ENCODE measurements at regions not wholly inside any gene's neighbourhood (a gene's known extent, or its start where the extent isn't known, plus 50 kb on each side); places are given as distances from the start of the nearest gene placed in this dataset.

DNA sequence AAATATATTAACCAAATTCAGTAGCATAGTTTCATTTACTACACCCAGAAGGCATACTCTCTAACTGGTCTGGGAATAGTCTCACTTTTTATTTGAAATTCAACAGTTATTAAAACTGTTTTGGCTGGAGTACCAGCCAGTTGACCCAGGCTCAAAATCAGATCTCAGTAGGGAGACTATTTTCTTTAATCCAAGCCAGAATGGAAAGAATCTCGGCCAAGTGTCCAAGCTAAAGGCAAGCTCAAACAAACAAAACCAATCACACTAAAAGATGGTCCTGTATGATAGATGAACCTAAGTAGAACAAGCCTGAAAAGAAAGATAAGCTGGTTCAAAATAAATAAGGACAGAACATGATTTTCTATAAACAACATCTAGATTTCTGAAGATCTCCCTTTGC, 259.6 kb upstream of the POM121L12 start:
- CTCF ChIA-PET = no interaction called here
- no peak for TF ChIP-seq EZH2 (IDR thresholded peaks at IDR 0.05; ENCODE audit: low read depth)
- TF ChIP-seq, protein P1, sequence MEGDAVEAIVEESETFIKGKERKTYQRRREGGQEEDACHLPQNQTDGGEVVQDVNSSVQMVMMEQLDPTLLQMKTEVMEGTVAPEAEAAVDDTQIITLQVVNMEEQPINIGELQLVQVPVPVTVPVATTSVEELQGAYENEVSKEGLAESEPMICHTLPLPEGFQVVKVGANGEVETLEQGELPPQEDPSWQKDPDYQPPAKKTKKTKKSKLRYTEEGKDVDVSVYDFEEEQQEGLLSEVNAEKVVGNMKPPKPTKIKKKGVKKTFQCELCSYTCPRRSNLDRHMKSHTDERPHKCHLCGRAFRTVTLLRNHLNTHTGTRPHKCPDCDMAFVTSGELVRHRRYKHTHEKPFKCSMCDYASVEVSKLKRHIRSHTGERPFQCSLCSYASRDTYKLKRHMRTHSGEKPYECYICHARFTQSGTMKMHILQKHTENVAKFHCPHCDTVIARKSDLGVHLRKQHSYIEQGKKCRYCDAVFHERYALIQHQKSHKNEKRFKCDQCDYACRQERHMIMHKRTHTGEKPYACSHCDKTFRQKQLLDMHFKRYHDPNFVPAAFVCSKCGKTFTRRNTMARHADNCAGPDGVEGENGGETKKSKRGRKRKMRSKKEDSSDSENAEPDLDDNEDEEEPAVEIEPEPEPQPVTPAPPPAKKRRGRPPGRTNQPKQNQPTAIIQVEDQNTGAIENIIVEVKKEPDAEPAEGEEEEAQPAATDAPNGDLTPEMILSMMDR (conservative IDR thresholded peaks at IDR 0.05) = no peak
- intact Hi-C loops (cut with micrococcal nuclease; ENCODE audit: unreplicated experiment) = no loop called here
- Histone ChIP-seq H2AFZ (no peak overlapping the region), H3K9me3 (ENCODE audit: insufficient read depth, low read depth) (no peaks in the 10 kb centered on the region; the same call in 1 of the 2 replicates), H3K9me2 (ENCODE audit: insufficient read depth) (no peaks in the 10 kb centered on the region), H3K36me3 (ENCODE audit: low read depth) (no peaks in the 10 kb centered on the region), H3K27me3 (ENCODE audit: insufficient read depth, low read depth) (no peaks in the 10 kb centered on the region), H3K4me2 (no peak overlapping the region), H3K4me3 (no peak overlapping the region), H3F3A (ENCODE audit: insufficient read depth, low read depth) (no peaks in the 10 kb centered on the region), H3K27ac (no peak overlapping the region), H4K20me1 (ENCODE audit: insufficient read depth) (no peaks in the 10 kb centered on the region), H3K4me1 (replicated peaks; ENCODE audit: insufficient read depth) (no peaks in the 10 kb centered on the region), H3K79me2 (ENCODE audit: low read depth) (no peaks in the 10 kb centered on the region)
- no TSS peak for BruUV-seq (replicated peaks)
- DNase-seq = no peak
- POLR2A ChIA-PET (ENCODE audit: unreplicated experiment) = no interaction called here

DNA sequence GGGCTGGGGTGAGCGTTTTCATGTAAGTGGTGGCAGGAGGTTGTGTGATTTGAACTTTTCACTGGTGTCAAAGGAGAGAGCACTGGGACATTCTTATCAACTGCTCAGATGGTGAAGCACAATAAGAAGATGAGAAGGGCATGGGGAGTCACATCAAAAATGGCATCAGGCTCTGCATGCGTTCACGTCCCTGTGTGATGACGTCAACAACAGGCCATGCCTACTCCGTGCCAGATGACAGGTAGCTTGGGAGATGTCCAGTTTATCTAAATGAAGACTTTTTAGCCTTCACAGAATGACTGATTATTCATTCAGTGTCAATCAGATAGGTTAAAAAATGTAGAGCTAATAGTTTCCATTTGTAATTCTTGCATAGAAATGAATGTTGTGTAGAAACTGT, 264.3 kb upstream of the POM121L12 start:
- TF ChIP-seq EZH2 (IDR thresholded peaks at IDR 0.05; ENCODE audit: low read depth) = no peak
- TF ChIP-seq, protein P1 (conservative IDR thresholded peaks at IDR 0.05) = no peak

DNA sequence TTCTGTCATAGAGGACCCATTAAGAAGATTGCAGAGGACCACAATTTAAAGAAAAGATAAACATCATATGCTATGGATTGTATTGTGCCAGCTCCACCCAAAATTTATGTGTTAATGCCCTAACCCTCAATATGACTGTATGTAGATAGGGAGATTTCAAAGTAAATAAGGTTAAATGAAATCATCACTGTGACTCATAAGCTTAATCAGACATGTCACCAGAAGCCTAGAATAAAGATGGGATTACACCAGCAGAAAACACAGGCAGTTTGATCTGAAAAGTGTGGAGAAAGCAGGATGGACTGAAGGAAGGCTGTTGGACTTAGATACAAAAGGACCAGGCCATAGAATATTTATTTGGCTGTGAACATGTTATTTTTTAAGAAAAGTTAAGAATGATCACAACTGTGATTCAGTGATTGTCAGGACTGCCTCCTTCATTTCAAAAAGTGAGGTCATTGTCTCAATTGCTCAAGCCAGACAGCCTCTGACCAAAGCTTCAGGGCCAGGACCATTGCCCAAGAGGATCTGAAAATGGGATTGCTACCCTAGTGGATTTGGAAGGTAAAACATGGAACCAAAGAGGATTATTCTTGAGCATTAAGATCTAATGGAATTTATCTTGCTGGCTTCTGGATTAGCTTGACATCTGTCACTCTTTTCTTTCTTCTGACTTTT, 270.8 kb upstream of the POM121L12 start:
- intact Hi-C loops (cut with micrococcal nuclease; ENCODE audit: unreplicated experiment) = no loop called here
- no peak overlapping the region for H3K4me2 ChIP-seq
- no peak overlapping the region for H3K4me3 ChIP-seq
- TF ChIP-seq, protein P1 (conservative IDR thresholded peaks at IDR 0.05) = no peak
- no peak for TF ChIP-seq EZH2 (IDR thresholded peaks at IDR 0.05; ENCODE audit: low read depth)
- peaks cover 5% of the 10 kb centered on the region; the same call in 1 of the 2 replicates for H4K20me1 ChIP-seq (ENCODE audit: insufficient read depth)
- no peak overlapping the region for H3K27ac ChIP-seq
- H2AFZ ChIP-seq = no peak overlapping the region
- no peaks in the 10 kb centered on the region for H3K36me3 ChIP-seq (ENCODE audit: low read depth)
- H3K9me2 ChIP-seq (ENCODE audit: insufficient read depth) = no peaks in the 10 kb centered on the region
- BruUV-seq (replicated peaks) = no TSS peak
- CTCF ChIA-PET = no interaction called here
- H3K27me3 ChIP-seq (ENCODE audit: insufficient read depth, low read depth) = no peaks in the 10 kb centered on the region
- DNase-seq = no peak
- H3K4me1 ChIP-seq (replicated peaks; ENCODE audit: insufficient read depth) = no peaks in the 10 kb centered on the region
- POLR2A ChIA-PET (ENCODE audit: unreplicated experiment) = no interaction called here
- H3F3A ChIP-seq (ENCODE audit: insufficient read depth, low read depth) = no peaks in the 10 kb centered on the region
- no peaks in the 10 kb centered on the region; the same call in 1 of the 2 replicates for H3K9me3 ChIP-seq (ENCODE audit: insufficient read depth, low read depth)
- no peaks in the 10 kb centered on the region for H3K79me2 ChIP-seq (ENCODE audit: low read depth)

More for the DNA sequence above, 264.3 kb upstream of the POM121L12 start:
- Histone ChIP-seq H3K27me3 (ENCODE audit: insufficient read depth, low read depth) (no peaks in the 10 kb centered on the region), H3K79me2 (ENCODE audit: low read depth) (no peaks in the 10 kb centered on the region), H3K4me2 (no peak overlapping the region), H3K9me3 (ENCODE audit: insufficient read depth, low read depth) (no peaks in the 10 kb centered on the region; the same call in none of the 2 replicates), H3K27ac (no peak overlapping the region), H3K36me3 (ENCODE audit: low read depth) (no peaks in the 10 kb centered on the region), H2AFZ (no peak overlapping the region; the same call in 1 of the 2 replicates), H3F3A (ENCODE audit: insufficient read depth, low read depth) (no peaks in the 10 kb centered on the region), H3K4me1 (replicated peaks; ENCODE audit: insufficient read depth) (no peaks in the 10 kb centered on the region), H4K20me1 (ENCODE audit: insufficient read depth) (peaks cover 5% of the 10 kb centered on the region; the same call in 1 of the 2 replicates), H3K9me2 (ENCODE audit: insufficient read depth) (no peaks in the 10 kb centered on the region), H3K4me3 (no peak overlapping the region)
- ChIA-PET POLR2A (ENCODE audit: unreplicated experiment) (no interaction called here), CTCF (no interaction called here)
- no peak for DNase-seq
- intact Hi-C loops (cut with micrococcal nuclease; ENCODE audit: unreplicated experiment) = no loop called here
- BruUV-seq (replicated peaks) = no TSS peak
